Osteoblast (primary cell): ENCODE measurements at regions not wholly inside any gene's neighbourhood (a gene's known extent, or its start where the extent isn't known, plus 50 kb on each side); places are given as distances from the start of the nearest gene placed in this dataset.

ENCODE experiments used
- DNase-seq: peaks from one replicate; pipeline ENCODE4 v3.0.0; 2011; ENCODE audit warnings: low spot score, mixed read lengths; ENCODE audit not compliant: insufficient read length; ENCODE audit errors: missing footprints
- H2AFZ ChIP-seq: 2 replicates; pipeline ENCODE4 v1.6.0; 2011; ENCODE audit warnings: mild to moderate bottlenecking, low read length
- H3K27ac ChIP-seq: 2 replicates; pipeline ENCODE4 v1.5.1; 2011; ENCODE audit warnings: mild to moderate bottlenecking, low read depth, low read length, moderate library complexity
- H3K27me3 ChIP-seq: 2 replicates; pipeline ENCODE4 v1.6.0; 2012; ENCODE audit warnings: mild to moderate bottlenecking, control low read depth, inconsistent platforms, low read length, moderate library complexity; ENCODE audit not compliant: insufficient read depth
- H3K36me3 ChIP-seq: 2 replicates; pipeline ENCODE4 v1.5.1; 2011; ENCODE audit warnings: mild to moderate bottlenecking, low read length, control low read depth, moderate library complexity; ENCODE audit not compliant: insufficient read depth
- H3K4me1 ChIP-seq: 2 replicates; pipeline ENCODE4 v1.5.1; 2011; ENCODE audit warnings: mild to moderate bottlenecking, low read length, control low read depth, moderate library complexity; ENCODE audit not compliant: insufficient read depth
- H3K4me2 ChIP-seq: 2 replicates; pipeline ENCODE4 v1.6.0; 2011; ENCODE audit warnings: mild to moderate bottlenecking, low read length; ENCODE audit not compliant: insufficient read depth
- H3K4me3 ChIP-seq: fragments of 200-600 bp; sonication (generic); 3 replicates; pipeline ENCODE4 v1.5.1; 2012; ENCODE audit warnings: mild to moderate bottlenecking, low read length, inconsistent platforms; ENCODE audit not compliant: insufficient read depth
- H3K79me2 ChIP-seq: 2 replicates; pipeline ENCODE4 v1.6.0; 2012; ENCODE audit warnings: mild to moderate bottlenecking, low read length, control low read depth, inconsistent platforms; ENCODE audit not compliant: insufficient read depth
- H3K9me3 ChIP-seq: 2 replicates; pipeline ENCODE4 v1.5.1; 2011; ENCODE audit warnings: low read depth, low read length, control low read depth
- H4K20me1 ChIP-seq: 2 replicates; pipeline ENCODE4 v1.6.0; 2012; ENCODE audit warnings: mild to moderate bottlenecking, low read length, control low read depth; ENCODE audit not compliant: insufficient read depth
- TF ChIP-seq, protein P1 (sequence below): IDR thresholded peaks from 2 replicates; pipeline ENCODE4 v1.5.1; 2011; ENCODE audit warnings: mild to moderate bottlenecking, low read depth, low read length, moderate library complexity; ENCODE audit errors: extremely low read depth

- H3K4me3 ChIP-seq: no peak overlapping the region
- H3K9me3 ChIP-seq: no peaks in the 10 kb centered on the region
- H3K27me3 ChIP-seq: no peaks in the 10 kb centered on the region
- H3K79me2 ChIP-seq: no peaks in the 10 kb centered on the region
- H2AFZ ChIP-seq: no peak overlapping the region
- H3K4me1 ChIP-seq: no peaks in the 10 kb centered on the region
- TF ChIP-seq, protein P1, sequence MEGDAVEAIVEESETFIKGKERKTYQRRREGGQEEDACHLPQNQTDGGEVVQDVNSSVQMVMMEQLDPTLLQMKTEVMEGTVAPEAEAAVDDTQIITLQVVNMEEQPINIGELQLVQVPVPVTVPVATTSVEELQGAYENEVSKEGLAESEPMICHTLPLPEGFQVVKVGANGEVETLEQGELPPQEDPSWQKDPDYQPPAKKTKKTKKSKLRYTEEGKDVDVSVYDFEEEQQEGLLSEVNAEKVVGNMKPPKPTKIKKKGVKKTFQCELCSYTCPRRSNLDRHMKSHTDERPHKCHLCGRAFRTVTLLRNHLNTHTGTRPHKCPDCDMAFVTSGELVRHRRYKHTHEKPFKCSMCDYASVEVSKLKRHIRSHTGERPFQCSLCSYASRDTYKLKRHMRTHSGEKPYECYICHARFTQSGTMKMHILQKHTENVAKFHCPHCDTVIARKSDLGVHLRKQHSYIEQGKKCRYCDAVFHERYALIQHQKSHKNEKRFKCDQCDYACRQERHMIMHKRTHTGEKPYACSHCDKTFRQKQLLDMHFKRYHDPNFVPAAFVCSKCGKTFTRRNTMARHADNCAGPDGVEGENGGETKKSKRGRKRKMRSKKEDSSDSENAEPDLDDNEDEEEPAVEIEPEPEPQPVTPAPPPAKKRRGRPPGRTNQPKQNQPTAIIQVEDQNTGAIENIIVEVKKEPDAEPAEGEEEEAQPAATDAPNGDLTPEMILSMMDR: no peak
- no peak overlapping the region for H3K27ac ChIP-seq
- no peaks in the 10 kb centered on the region for H3K36me3 ChIP-seq
- H3K4me2 ChIP-seq: no peak overlapping the region
- H4K20me1 ChIP-seq: no peaks in the 10 kb centered on the region
- DNase-seq: no peak
These were observed 295.7 kb downstream of the PPARGC1A start for GRCh38 chr4:23594125-23594524.

- no peak for DNase-seq
- Histone ChIP-seq H3K4me1 (no peaks in the 10 kb centered on the region), H3K27me3 (no peaks in the 10 kb centered on the region), H3K36me3 (no peaks in the 10 kb centered on the region), H4K20me1 (no peaks in the 10 kb centered on the region), H2AFZ (no peak overlapping the region), H3K79me2 (no peaks in the 10 kb centered on the region), H3K4me3 (no peak overlapping the region), H3K4me2 (no peak overlapping the region), H3K27ac (no peak overlapping the region), H3K9me3 (peaks cover 2% of the 10 kb centered on the region)
- TF ChIP-seq, protein P1: no peak
These were observed 299.4 kb downstream of the PPARGC1A start for GRCh38 chr4:23590431-23590830.

GRCh38 chr4:23584024-23584423 is 305.8 kb downstream of the PPARGC1A start:
- Histone ChIP-seq H2AFZ (no peak overlapping the region), H3K9me3 (peaks cover 2% of the 10 kb centered on the region), H3K4me3 (no peak overlapping the region), H3K36me3 (no peaks in the 10 kb centered on the region), H4K20me1 (no peaks in the 10 kb centered on the region), H3K4me2 (no peak overlapping the region), H3K79me2 (no peaks in the 10 kb centered on the region), H3K27me3 (no peaks in the 10 kb centered on the region), H3K27ac (no peak overlapping the region), H3K4me1 (no peaks in the 10 kb centered on the region)
- DNase-seq: no peak
- TF ChIP-seq, protein P1: no peak

- H3K27me3 ChIP-seq: no peaks in the 10 kb centered on the region
- DNase-seq: no peak
- H3K4me1 ChIP-seq: no peaks in the 10 kb centered on the region
- no peak overlapping the region for H3K4me3 ChIP-seq
- no peak overlapping the region for H2AFZ ChIP-seq
- no peaks in the 10 kb centered on the region for H3K36me3 ChIP-seq
- H3K9me3 ChIP-seq: peaks cover 2% of the 10 kb centered on the region
- TF ChIP-seq, protein P1: no peak
- no peaks in the 10 kb centered on the region for H4K20me1 ChIP-seq
- no peak overlapping the region for H3K27ac ChIP-seq
- H3K79me2 ChIP-seq: no peaks in the 10 kb centered on the region
- no peak overlapping the region for H3K4me2 ChIP-seq
These were observed 307.2 kb downstream of the PPARGC1A start for GRCh38 chr4:23582671-23583070.
